HEK293 (cell line): ENCODE measurements at regions not wholly inside any gene's neighbourhood (a gene's known extent, or its start where the extent isn't known, plus 50 kb on each side); places are given as distances from the start of the nearest gene placed in this dataset.

Source experiments
- CTCF ChIA-PET: fragments of 350-600 bp; formaldehyde crosslinking; extraction: SDS; loops from one replicate; lab custom pipeline; 2021; ENCODE audit warnings: antibody characterized with exemption; lab: Yijun Ruan, JAX
- POLR2A ChIA-PET: fragments of 300-600 bp; formaldehyde crosslinking; extraction: SDS; loops from one replicate; lab custom pipeline; 2020; ENCODE audit warnings: antibody characterized with exemption, inconsistent platforms; lab: Yijun Ruan, JAX
- H3K27ac ChIP-seq: fragments of 200-500 bp; sonication (Bioruptor generic); 2 replicates; pipeline ENCODE4 v1.5.1; 2014; ENCODE audit warnings: low read depth, low read length, control low read depth, inconsistent platforms; ENCODE audit errors: extremely low read depth
- H3K36me3 ChIP-seq, 2 experiments: fragments of 200-500 bp in 1 of 2; sonication (Bioruptor generic) in 1 of 2; 1 replicate in 1 of 2; 2 replicates in 1 of 2; pipeline ENCODE4 v1.5.1; 2014 to 2017; ENCODE audit warnings: inconsistent platforms in 2 of 2, low read length in 2 of 2; ENCODE audit not compliant: control insufficient read depth in 2 of 2, insufficient read depth in 1 of 2
- H3K4me1 ChIP-seq: fragments of 200-500 bp; sonication (Bioruptor generic); 2 replicates; pipeline ENCODE4 v1.5.1; 2014; ENCODE audit warnings: mild to moderate bottlenecking, low read length, inconsistent platforms; ENCODE audit not compliant: control insufficient read depth, insufficient read depth
- H3K4me3 ChIP-seq: 2 replicates; pipeline ENCODE4 v1.5.1; 2011; ENCODE audit warnings: low read depth, mild to moderate bottlenecking, control low read depth, low read length, moderate library complexity
- H3K9me3 ChIP-seq: fragments of 200-500 bp; sonication (Bioruptor generic); 2 replicates; pipeline ENCODE4 v1.5.1; 2014; ENCODE audit warnings: low read depth, low read length, inconsistent platforms; ENCODE audit not compliant: control insufficient read depth, insufficient read depth
- HOXD13 ChIP-seq: sonication (generic); formaldehyde crosslinking; IDR thresholded peaks from 2 replicates; pipeline ENCODE4 v1.8.0; 2022; ENCODE audit warnings: missing genetic modification reagents, borderline replicate concordance
- MEIS1 ChIP-seq: sonication (generic); formaldehyde crosslinking; IDR thresholded peaks from 2 replicates; pipeline ENCODE4 v1.8.1; 2022; ENCODE audit warnings: missing genetic modification reagents, mild to moderate bottlenecking, borderline replicate concordance
- OVOL3 ChIP-seq: fragments of 450-650 bp; formaldehyde crosslinking; IDR thresholded peaks from 2 replicates; pipeline ENCODE4 v1.5.1; 2016; ENCODE audit warnings: missing biosample characterization, missing genetic modification characterization
- ZNF157 ChIP-seq: fragments of 450-650 bp; formaldehyde crosslinking; IDR thresholded peaks from 2 replicates; pipeline ENCODE4 v1.5.1; 2016; ENCODE audit warnings: missing biosample characterization, missing genetic modification characterization
- ZNF248 ChIP-seq: fragments of 450-650 bp; formaldehyde crosslinking; IDR thresholded peaks from 2 replicates; pipeline ENCODE4 v1.5.1; 2017; ENCODE audit warnings: missing biosample characterization, missing genetic modification characterization
- ZNF366 ChIP-seq: fragments of 450-650 bp; formaldehyde crosslinking; conservative IDR thresholded peaks from 2 replicates; pipeline ENCODE4 v1.5.1; 2016; ENCODE audit warnings: missing biosample characterization, missing genetic modification characterization
- ZNF548 ChIP-seq: fragments of 450-650 bp; formaldehyde crosslinking; IDR thresholded peaks from 2 replicates; pipeline ENCODE4 v1.5.1; 2016; ENCODE audit warnings: missing biosample characterization, missing genetic modification characterization
- ZNF768 ChIP-seq: fragments of 450-650 bp; formaldehyde crosslinking; IDR thresholded peaks from 2 replicates; pipeline ENCODE4 v1.5.1; 2018; ENCODE audit warnings: missing biosample characterization, mild to moderate bottlenecking, missing genetic modification characterization
- TF ChIP-seq, protein P1 (sequence below): fragments of 450-650 bp; IDR thresholded peaks from 2 replicates; pipeline ENCODE4 v1.5.1; 2018; ENCODE audit warnings: missing biosample characterization, mild to moderate bottlenecking, missing genetic modification characterization
- TF ChIP-seq, protein P2 (sequence below): fragments of 450-650 bp; formaldehyde crosslinking; IDR thresholded peaks from 2 replicates; pipeline ENCODE4 v1.5.1; 2016; ENCODE audit warnings: missing biosample characterization, missing genetic modification characterization
- TF ChIP-seq, protein P3 (sequence below): fragments of 450-650 bp; formaldehyde crosslinking; conservative IDR thresholded peaks from 2 replicates; pipeline ENCODE4 v1.5.1; 2016; ENCODE audit warnings: low read depth, missing biosample characterization, missing genetic modification characterization
- TF ChIP-seq, protein P4 (sequence below): fragments of 450-650 bp; formaldehyde crosslinking; IDR thresholded peaks from 2 replicates; pipeline ENCODE4 v1.5.1; 2016; ENCODE audit warnings: missing biosample characterization, missing genetic modification characterization, borderline replicate concordance

DNA sequence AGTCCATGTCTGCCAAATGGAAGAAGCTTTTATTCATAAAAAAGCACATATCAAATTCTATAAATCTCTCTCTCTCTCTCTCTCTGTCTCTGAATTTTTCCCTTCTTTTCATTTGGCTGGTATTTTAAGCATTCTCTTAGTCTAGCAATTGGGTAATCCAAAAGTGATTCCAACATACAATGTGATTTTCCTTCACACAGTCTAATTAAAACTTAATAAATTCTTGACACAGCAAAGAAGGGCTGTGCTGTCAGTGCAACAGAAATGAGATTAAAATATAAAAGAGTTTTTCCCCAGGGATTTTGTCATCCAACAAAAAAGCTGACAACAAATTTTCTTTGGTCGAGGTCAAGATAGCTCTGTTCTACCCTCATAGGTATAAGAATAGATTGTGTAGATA, 216.9 kb downstream of the CENPC start:
- CTCF ChIA-PET: interaction anchor here (0.6 to 1.1 kb wide), 3 partner anchors 277 to 575 kb away, joined by 3 to 5 read pairs (median 3); no protein-coding TSS in a partner anchor

DNA sequence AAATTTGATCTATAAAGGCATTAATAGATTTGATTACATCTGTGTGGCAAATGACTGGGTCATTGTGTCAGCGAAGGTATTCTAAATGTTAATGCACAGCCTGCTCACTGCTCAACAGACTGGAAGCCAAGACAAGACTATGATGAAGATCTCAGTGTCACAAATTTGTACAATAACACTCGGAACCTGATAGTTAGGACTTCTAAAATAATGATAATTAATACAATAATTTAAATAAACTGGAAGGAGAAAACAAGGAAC, 217.4 kb downstream of the CENPC start:
- CTCF ChIA-PET: interaction anchor here (0.6 to 1.1 kb wide), 6 partner anchors 277 to 1011 kb away, joined by 3 to 5 read pairs (median 3); no protein-coding TSS in a partner anchor
- TF ChIP-seq ZNF366: no peak
- no peak for TF ChIP-seq MEIS1 (CRISPR knock-in tag)
- TF ChIP-seq OVOL3 (tag by site-specific recombination): no peak
- no peak for TF ChIP-seq ZNF248 (tag by site-specific recombination)
- TF ChIP-seq, protein P1, sequence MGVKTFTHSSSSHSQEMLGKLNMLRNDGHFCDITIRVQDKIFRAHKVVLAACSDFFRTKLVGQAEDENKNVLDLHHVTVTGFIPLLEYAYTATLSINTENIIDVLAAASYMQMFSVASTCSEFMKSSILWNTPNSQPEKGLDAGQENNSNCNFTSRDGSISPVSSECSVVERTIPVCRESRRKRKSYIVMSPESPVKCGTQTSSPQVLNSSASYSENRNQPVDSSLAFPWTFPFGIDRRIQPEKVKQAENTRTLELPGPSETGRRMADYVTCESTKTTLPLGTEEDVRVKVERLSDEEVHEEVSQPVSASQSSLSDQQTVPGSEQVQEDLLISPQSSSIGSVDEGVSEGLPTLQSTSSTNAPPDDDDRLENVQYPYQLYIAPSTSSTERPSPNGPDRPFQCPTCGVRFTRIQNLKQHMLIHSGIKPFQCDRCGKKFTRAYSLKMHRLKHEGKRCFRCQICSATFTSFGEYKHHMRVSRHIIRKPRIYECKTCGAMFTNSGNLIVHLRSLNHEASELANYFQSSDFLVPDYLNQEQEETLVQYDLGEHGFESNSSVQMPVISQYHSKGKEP: no peak
- no peak for TF ChIP-seq ZNF157 (tag by site-specific recombination)
- TF ChIP-seq, protein P2, sequence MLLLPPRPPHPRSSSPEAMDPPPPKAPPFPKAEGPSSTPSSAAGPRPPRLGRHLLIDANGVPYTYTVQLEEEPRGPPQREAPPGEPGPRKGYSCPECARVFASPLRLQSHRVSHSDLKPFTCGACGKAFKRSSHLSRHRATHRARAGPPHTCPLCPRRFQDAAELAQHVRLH (tag by site-specific recombination): no peak
- no peaks in the 10 kb centered on the region for H3K36me3 ChIP-seq
- no peak overlapping the region for H3K4me3 ChIP-seq
- no peaks in the 10 kb centered on the region for H3K9me3 ChIP-seq
- H3K27ac ChIP-seq: no peak overlapping the region
- POLR2A ChIA-PET: no interaction called here
- H3K4me1 ChIP-seq: no peaks in the 10 kb centered on the region

More for the DNA sequence above, 216.9 kb downstream of the CENPC start:
- no peak overlapping the region for H3K4me3 ChIP-seq
- H3K36me3 ChIP-seq: no peaks in the 10 kb centered on the region
- H3K27ac ChIP-seq: no peak overlapping the region
- POLR2A ChIA-PET: no interaction called here
- H3K4me1 ChIP-seq: no peaks in the 10 kb centered on the region
- no peaks in the 10 kb centered on the region for H3K9me3 ChIP-seq
- TF ChIP-seq, protein P3, sequence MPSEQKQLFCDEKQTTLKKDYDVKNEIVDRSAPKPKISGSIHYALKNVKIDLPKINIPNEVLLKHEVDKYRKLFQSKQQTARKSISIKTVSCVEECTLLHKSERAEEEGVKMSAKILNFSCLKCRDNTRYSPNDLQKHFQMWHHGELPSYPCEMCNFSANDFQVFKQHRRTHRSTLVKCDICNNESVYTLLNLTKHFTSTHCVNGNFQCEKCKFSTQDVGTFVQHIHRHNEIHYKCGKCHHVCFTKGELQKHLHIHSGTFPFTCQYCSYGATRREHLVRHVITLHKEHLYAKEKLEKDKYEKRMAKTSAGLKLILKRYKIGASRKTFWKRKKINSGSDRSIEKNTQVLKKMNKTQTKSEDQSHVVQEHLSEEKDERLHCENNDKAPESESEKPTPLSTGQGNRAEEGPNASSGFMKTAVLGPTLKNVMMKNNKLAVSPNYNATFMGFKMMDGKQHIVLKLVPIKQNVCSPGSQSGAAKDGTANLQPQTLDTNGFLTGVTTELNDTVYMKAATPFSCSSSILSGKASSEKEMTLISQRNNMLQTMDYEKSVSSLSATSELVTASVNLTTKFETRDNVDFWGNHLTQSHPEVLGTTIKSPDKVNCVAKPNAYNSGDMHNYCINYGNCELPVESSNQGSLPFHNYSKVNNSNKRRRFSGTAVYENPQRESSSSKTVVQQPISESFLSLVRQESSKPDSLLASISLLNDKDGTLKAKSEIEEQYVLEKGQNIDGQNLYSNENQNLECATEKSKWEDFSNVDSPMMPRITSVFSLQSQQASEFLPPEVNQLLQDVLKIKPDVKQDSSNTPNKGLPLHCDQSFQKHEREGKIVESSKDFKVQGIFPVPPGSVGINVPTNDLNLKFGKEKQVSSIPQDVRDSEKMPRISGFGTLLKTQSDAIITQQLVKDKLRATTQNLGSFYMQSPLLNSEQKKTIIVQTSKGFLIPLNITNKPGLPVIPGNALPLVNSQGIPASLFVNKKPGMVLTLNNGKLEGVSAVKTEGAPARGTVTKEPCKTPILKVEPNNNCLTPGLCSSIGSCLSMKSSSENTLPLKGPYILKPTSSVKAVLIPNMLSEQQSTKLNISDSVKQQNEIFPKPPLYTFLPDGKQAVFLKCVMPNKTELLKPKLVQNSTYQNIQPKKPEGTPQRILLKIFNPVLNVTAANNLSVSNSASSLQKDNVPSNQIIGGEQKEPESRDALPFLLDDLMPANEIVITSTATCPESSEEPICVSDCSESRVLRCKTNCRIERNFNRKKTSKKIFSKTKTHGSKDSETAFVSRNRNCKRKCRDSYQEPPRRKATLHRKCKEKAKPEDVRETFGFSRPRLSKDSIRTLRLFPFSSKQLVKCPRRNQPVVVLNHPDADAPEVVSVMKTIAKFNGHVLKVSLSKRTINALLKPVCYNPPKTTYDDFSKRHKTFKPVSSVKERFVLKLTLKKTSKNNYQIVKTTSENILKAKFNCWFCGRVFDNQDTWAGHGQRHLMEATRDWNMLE (tag by site-specific recombination): no peak
- TF ChIP-seq ZNF548 (tag by site-specific recombination): no peak
- TF ChIP-seq HOXD13 (CRISPR knock-in tag): no peak
- TF ChIP-seq ZNF768 (tag by site-specific recombination): no peak
- TF ChIP-seq, protein P4, sequence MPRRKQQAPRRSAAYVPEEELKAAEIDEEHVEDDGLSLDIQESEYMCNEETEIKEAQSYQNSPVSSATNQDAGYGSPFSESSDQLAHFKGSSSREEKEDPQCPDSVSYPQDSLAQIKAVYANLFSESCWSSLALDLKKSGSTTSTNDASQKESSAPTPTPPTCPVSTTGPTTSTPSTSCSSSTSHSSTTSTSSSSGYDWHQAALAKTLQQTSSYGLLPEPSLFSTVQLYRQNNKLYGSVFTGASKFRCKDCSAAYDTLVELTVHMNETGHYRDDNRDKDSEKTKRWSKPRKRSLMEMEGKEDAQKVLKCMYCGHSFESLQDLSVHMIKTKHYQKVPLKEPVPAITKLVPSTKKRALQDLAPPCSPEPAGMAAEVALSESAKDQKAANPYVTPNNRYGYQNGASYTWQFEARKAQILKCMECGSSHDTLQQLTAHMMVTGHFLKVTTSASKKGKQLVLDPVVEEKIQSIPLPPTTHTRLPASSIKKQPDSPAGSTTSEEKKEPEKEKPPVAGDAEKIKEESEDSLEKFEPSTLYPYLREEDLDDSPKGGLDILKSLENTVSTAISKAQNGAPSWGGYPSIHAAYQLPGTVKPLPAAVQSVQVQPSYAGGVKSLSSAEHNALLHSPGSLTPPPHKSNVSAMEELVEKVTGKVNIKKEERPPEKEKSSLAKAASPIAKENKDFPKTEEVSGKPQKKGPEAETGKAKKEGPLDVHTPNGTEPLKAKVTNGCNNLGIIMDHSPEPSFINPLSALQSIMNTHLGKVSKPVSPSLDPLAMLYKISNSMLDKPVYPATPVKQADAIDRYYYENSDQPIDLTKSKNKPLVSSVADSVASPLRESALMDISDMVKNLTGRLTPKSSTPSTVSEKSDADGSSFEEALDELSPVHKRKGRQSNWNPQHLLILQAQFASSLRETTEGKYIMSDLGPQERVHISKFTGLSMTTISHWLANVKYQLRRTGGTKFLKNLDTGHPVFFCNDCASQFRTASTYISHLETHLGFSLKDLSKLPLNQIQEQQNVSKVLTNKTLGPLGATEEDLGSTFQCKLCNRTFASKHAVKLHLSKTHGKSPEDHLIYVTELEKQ: no peak
- TF ChIP-seq, all 188 proteins: peak for 0
